GM18517 (cell line): ENCODE measurements at regions not wholly inside any gene's neighbourhood (a gene's known extent, or its start where the extent isn't known, plus 50 kb on each side); places are given as distances from the start of the nearest gene placed in this dataset.

Experiments
- ATAC-seq: cut with Tn5 transposase; IDR thresholded peaks from one replicate; pipeline ENCODE4 v1.9.1; 2021; ENCODE audit warnings: mild to moderate bottlenecking, moderate library complexity; ENCODE audit not compliant: unreplicated experiment

DNA sequence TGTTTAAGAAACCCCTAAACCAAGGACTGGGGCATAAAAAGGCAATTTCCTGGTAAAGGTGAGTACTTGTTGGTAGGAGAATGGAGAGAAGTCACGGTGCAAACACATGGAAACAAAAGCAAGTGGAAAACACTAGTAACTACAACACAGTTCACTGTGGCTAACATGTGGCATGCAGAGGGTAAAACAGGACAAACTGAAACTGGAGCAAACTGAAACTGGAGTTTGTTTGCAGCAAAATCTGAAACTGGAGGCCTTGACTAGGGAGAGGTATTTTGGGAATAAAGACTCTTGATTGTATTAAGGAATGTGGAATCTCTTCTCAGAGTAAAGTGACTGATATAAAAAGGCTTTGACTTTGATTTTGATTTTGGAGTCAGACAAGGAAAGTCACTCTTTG lies 376.3 kb upstream of the PRMT6 start:
- no peak for ATAC-seq

DNA sequence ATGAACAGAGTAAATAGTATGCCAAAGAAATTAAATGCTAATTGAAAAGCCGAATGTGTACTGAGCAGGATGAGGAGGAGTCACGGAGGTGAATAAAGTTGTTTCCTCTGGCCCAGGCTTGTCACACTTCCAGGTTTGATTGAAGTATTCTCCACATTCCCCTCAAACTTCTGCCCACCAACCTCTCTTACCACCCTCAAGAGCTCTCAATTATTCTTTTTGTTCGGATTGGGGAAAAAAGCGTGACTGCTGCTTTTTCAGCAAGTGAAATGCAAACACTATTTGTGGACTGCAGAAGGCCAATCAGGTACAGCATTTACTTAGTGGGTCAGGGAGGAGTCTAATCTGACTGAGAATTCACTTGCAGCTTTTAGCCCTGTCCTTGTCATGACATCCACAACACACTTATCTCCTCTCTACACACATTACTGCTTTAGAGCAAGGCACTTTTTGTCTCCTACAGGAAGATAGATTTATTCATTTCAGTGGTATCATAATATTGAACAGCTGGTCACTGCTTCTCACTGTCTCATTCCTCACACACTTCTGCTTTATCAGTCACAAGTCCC lies 375.6 kb upstream of the PRMT6 start:
- ATAC-seq, result no peak

DNA sequence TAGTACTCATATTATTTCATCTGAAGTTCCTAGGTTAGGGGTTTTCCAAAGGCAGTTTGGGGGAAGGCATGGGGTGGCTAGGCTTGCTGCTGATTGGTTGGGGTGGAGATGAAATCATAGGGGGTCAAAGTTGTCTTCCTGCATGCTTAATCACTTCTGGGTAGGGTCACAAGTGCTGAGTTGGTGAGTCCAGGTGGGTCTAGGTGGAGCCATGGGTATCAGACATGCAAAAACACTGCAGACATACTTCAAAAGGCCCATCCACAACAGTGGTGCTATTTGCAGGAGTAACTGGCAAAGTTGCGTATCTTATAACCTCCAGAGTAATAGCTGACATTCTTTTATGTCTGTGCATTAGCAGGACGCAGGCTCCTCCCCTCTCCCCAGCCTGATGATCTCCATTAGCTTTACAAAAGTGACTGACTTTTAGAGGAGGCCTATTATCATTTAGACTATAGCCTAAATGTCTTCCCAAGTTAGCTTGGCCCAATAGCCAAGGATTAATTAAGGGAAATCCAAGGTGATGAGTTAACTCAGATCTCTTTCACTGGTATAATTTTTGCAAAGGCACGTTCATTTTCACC lies 374.4 kb upstream of the PRMT6 start:
- ATAC-seq, result no peak

DNA sequence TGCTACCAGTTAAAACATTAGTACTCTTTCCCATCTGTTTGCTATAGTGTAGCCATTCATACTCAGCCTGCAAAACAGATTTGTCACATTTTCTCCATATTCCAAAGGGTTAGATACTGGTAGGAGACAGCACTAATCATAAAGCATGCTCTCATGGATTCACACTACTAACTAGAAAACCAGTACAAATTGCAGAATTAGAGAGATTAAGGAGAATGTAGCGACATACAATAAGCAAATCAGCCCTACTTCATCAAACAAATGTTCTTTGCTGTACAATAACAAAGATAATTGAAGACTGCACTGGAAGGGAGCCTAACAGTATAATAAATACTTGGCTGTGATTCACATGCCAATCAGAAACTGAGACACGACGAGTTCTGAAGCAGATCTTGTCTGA lies 368.0 kb upstream of the PRMT6 start:
- no peak for ATAC-seq

DNA sequence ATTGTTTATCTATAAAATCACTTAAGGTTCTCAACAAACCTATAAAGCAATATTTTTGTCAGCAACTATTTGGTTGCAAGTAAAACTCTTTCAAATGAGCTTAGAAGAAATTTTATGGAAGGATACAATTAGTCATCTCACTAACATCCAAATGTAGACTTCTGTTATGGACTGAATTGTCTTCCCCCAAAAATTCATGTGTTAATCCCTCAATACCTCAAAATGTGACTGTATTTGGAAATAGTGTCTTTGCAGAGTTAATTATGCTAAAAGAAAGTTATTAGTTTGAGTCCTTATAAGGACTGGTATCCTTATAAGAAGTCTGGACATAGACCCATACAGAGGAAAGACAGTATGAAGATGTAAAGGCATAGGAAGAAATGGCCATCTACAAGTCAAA lies 357.8 kb upstream of the PRMT6 start:
- ATAC-seq, result no peak

DNA sequence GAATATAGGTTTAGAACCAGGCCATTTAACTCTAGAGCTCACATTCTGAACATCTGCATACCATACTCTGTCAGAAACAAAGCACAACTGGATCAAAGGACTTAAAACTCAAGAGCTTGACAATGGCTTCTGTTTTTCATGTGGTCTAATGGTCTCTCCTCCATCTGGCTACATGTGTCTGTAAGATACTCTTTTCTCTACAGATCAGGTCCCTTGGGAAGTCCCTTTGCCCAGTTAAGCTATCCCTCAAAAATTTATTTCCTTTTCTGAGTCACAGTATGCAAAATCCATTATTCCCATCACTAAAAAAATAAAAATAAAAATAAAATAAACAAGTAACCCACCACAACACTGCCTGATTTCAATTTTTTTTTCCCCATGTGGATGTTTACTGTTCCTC lies 357.0 kb upstream of the PRMT6 start:
- ATAC-seq, result no peak

DNA sequence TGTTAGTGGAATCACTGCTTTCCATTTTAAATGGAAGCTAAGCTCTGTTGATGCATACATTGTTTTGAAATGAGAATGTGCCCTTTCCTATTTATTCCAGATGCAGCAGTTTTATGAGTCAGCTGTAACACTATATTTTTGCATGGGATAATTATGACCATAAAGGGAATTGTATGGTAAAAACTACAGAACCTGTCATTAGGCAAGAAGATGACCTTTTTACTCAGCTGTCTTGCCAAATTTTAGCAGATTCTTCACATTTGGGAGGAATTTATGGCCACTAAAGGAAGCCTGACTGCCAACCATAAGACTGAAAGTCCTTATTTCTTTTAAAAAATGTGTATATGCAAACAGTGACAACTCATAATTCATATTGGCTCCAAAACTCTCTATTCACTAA lies 356.3 kb upstream of the PRMT6 start:
- no peak for ATAC-seq

DNA sequence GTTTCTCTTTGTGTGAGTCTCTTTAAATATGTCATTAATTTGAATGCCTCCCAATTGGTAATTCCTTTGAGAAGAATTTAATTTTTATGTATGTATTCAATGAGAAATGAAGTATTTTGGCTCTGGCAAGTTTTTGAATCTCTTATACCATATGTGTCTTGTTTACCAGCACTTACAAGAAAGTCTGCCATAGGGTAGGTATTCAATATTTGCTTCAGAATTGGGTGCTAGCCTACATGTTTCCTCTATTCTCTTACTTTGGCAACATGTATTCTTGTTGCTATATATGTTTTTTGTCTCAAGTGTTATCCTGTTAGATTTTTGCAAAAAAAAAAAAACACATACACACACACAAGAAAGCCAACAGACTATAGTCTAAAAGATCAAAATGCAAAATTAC lies 350.5 kb upstream of the PRMT6 start:
- no peak for ATAC-seq

DNA sequence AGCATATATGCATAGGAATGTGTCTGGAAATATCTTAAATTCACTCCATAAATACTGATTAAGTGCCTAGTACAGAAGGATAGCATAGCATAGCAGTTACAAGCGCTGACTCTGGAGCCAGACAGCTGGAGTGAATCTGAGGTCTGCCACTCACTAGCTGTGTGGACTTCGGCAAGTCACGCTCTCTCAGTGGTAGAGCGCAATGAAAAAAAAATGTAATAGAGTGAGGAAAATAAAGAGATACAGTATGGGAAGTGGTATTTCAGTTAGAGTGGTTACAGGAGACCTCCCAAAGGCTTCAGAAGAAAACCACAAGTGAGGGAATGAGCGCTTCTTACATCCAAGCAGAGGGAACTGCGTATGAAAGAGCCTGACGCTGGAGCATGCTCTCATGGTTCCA lies 338.9 kb upstream of the PRMT6 start:
- ATAC-seq, result no peak

DNA sequence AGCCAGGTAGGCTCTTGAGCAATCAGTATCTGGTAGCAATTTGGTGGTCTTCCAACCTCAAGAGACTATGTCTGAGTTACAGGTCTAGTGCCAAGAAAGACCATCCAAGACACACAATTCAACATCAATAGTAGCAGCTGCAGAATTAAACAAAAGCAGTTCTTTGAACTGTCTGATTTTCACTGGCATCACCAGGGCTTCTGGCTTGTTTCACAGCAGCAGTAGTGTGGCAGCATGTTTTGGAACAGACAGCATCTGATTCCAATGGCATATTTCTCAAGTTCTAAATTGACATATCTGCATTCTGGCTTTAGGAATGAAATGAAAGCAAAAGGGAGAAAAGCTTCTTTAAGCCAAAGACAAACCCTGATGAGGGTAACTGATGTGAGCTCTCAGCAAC lies 334.7 kb upstream of the PRMT6 start:
- ATAC-seq, result no peak

DNA sequence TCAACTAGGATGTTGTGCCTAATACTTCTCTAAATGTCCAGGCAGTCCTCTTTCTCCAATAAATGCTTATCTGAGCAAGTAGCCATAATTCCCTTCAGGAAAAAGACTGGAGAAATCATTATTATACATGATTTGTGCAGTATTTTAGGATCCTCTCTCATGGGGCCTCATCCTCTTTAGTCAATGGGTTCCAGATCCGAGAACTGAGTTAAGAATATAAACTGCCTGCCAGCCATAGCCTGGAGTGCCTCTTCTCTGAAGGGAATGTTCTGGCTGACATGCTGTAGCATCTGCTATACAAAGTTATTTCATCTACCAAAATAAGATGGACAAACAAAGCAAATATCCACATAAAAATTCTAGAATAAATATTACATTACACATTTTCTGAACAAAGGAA lies 334.0 kb upstream of the PRMT6 start:
- ATAC-seq, result no peak

DNA sequence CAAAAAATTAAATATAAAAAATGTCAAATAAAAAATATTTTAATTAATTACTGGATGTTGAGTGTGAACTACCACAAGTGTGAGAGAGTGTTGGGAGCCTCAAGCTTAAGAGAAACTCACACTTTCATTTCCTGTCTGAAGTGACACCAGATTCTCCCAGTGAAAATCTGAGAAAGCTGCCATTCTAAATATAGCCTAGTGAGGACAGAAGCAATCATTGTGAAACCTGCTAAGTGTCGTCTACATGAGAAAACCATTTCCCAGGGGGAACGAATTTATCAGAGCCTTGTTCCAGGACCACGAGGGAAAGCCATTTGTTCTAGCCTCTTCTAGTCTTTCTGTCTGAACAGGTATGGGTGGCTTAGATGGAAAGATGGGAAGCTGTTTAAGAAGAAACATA lies 329.3 kb upstream of the PRMT6 start:
- peak; percentile 90 for ATAC-seq

DNA sequence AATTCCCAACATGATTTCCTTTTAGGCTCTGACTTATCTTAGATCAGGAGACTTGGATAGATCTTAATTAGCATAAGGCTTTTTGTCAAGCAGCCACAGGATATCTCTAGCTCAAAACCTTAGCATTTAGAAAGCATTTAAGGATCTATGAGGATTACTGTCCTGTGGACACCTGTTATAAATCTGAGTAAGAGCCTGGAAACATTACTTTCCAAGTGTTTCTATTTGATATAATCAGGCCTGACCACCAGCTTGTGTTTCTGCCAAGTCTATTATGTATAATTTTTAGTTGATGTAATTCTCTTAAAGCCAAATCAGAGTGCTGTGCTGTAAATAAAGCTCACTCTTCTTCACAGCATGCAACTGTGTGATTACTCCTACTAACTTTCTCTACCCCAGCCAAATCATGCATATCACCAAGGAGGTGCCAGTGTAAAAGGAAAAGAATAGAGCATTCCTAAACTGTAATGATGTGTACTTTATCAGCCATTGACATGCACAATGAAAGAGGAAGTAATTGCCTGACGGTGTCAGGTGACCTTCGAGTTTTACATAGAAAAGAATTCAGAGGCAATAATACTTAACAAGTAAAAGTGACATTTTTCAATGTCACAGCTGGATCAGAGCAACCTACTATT lies 309.9 kb upstream of the PRMT6 start:
- no peak for ATAC-seq

DNA sequence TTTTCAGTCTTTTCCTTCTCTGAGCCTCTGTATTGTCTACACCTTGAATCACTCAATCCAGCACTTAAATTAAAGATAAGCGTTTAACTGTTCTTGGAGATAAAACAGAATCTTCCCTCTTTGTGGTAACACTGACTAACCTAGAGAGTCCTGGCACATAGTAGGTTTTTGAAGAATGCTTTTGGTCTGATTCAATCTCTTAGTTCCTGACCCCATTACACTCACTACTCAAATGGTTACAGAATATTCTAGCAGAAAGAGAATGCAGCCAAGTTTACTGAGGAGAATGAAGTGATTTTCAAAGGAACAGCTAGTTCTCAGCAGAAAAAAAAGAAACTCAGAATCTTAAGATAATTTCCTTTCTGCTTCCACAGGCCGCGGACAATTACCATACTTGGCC lies 309.2 kb upstream of the PRMT6 start:
- no peak for ATAC-seq

DNA sequence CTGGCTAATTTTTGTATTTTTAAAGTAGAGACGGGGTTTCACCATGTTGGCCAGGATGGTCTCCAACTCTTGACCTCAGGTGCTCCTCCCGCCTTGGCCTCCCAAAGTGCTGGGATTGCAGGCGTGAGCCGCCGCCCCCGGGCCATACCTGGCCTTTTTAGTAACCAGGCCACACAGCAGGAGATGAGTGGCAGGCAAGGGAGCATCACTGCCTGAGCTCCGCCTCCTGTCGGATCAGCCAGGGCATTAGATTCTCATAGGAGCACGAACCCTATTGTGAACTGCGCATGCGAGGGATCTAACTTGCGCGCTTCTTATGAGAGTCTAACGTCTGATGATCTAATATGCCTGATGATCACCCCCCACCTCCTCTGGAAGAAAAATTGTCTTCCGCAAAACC lies 308.7 kb upstream of the PRMT6 start:
- ATAC-seq, result no peak

DNA sequence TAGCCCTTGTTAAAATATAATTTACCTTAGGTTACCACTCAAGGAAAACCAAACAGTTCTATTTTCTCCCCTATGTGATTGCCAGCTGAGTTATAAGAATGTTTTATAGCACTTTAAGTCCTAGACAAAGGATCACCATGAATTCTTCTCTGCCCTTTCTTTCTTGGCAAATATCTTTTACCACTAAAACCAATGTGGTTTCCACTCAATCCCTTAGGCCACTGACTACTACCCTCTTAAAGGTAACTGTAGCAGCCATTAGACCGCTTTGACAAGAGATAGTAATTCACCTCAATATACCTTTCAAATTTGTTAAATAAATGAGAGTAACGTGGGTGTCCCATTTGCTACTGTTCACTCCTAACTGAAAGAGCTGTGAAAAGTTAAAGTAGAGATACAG lies 307.9 kb upstream of the PRMT6 start:
- ATAC-seq, result no peak

DNA sequence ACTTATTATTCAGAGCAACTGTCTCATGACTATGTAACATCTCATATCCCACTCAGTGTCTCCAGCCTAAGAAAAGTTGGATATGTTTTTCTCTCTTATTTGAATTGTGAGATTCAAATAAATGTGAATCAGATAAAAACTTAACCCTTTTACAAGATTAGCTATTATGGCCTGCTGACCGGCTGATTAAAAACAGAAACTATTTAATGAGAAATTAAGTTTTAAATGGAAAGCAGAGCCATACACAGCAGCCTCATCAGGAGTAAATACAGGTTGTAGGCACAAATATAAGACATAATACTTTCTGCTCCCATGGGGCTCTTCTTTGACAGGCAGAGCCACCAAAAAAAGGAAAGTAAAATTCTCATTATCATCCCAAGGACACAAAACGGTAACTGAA lies 307.0 kb upstream of the PRMT6 start:
- no peak for ATAC-seq

DNA sequence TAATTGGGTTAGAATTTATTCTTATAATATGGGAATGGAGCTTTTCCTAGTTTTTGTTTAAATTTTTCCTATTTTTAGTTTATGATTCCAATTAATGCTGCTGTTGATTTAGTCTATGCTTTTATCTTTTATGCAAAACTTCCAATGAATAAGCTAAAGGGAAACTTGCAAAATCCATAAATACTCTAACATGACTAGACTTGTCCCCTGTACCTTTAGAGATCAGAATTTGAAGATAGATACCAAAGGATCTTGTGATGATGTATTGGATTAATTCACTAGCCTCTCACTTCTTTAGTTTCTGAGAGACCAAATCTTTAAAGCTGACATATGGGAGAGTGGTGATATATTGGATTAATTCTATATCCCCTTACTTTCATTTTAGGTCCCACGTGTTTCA lies 306.6 kb upstream of the PRMT6 start:
- no peak for ATAC-seq

DNA sequence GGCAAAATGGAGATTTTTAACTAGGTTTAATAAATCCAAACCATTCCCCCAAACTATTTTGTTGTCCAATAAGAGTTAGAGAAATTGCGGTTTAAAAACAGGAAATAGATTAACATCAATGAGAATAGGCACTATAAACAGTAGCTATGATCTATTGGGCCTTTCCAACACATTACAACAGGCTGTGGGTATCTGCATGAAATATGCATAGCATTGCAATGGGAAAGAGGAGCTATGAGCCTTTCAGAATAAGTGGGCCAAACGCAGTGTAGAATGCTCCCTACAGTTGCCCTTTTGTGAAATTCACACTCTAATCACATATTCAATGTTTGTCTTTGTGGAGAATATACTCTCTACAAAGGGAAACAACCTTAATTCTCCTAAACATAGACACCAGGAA lies 305.5 kb upstream of the PRMT6 start:
- no peak for ATAC-seq

DNA sequence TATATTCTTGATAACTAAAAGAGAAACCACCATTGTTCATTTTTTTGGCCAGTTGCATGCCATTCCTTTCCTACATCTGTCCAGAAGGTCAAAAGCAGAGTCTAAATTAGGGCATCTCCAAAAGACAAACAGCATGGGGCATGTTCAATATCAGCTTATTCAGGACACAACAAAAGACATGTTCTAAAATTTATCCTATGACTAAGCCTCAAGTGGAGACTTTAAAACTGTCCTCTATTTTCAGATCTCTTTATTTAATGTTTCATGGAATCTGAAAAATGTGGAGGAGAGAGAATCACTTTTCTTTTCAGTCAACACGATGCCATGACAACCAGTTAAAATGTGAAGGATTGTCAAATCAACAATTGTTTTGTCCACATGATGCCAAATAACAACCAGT lies 303.4 kb upstream of the PRMT6 start:
- no peak for ATAC-seq

DNA sequence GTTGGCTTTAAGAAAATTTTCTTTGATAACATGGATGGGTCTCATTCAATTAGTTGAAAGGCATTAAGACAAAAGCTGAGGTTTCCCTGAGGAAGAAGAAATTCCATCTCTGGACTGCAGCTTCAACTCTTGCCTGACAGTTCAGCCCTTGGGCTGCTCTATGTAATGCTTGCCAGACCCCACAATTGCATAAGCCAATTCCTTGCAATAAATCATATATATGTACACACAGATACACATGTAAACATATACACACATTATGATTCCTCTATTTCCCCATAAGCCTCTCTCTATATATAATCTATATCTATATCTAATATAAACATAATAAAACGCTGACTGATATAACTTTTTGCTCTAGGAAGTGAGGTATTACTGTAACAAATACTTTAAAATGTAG lies 301.5 kb upstream of the PRMT6 start:
- no peak for ATAC-seq

DNA sequence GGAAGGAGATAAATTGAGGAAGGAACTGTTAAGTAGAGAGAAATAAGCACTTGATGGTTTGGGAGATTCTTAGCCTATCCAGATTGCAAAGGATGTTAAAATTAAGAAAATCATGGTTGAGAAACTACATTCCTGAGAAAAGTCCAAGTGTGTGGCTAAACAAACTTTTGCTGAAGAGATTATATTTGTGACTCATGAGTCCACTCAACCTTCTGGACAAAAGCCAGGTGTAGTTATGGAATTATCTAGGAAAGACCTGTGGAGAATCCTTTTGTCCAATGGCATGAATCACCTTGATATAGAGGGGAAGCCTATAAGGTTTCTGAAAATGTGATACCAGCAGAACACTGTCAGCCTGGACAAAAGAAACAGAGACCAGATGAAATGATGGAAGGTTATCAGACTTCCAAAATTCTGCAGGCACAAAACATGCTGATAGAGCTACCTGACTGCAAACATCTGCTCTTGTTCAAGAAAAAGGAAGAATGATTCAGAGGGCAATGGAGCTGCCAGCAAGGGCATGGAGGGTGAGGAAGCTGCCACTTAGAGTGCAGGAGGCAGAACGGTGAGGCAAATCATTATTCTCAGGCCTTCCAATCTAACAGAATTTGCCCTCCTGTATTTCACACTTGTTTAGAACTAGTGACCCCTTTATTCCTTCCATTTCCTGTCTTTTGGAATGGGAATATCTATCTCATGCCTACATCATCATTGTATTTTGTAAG lies 300.6 kb upstream of the PRMT6 start:
- ATAC-seq, result no peak
